A673 (cell line): ENCODE measurements at regions not wholly inside any gene's neighbourhood (a gene's known extent, or its start where the extent isn't known, plus 50 kb on each side); places are given as distances from the start of the nearest gene placed in this dataset.

Experiments used
- EZH2 ChIP-seq: fragments of 200-600 bp; sonication (generic); IDR thresholded peaks from 2 replicates; pipeline ENCODE4 v1.6.1; 2017; ENCODE audit warnings: borderline replicate concordance, low read depth, mild to moderate bottlenecking, mixed read lengths, antibody characterized with exemption, low read length; ENCODE audit not compliant: poor library complexity, severe bottlenecking
- TF ChIP-seq, protein P1 (sequence below): fragments of 300-800, 200-600 bp; sonication (generic); conservative IDR thresholded peaks from 2 replicates; pipeline ENCODE4 v1.5.1; 2017; ENCODE audit warnings: low read depth, mild to moderate bottlenecking, antibody characterized with exemption, low read length, moderate library complexity, mixed read lengths

DNA sequence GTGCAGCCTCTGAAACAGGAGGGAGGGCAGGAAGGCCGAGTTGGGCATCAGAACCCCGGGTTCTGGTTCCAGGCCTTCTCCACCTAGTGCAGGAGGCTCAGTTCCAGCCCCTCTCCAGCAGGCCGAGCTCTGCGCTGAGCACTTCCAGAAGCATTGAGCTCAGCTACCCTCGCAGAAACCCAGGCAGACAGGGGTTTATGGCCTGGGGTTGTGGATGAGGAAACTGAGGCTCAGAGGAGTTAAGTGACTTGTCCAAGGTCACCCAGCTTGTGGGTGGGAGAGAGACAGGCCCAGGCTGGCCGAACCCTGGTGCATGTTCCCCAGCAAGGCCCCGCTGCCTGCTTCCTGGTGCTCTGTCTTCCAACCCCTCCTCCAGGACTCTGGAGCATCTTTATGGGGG lies 348.9 kb downstream of the PTPRU start:
- TF ChIP-seq, protein P1, sequence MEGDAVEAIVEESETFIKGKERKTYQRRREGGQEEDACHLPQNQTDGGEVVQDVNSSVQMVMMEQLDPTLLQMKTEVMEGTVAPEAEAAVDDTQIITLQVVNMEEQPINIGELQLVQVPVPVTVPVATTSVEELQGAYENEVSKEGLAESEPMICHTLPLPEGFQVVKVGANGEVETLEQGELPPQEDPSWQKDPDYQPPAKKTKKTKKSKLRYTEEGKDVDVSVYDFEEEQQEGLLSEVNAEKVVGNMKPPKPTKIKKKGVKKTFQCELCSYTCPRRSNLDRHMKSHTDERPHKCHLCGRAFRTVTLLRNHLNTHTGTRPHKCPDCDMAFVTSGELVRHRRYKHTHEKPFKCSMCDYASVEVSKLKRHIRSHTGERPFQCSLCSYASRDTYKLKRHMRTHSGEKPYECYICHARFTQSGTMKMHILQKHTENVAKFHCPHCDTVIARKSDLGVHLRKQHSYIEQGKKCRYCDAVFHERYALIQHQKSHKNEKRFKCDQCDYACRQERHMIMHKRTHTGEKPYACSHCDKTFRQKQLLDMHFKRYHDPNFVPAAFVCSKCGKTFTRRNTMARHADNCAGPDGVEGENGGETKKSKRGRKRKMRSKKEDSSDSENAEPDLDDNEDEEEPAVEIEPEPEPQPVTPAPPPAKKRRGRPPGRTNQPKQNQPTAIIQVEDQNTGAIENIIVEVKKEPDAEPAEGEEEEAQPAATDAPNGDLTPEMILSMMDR: no peak
- no peak for TF ChIP-seq EZH2
